ENCODE measurements at regions not wholly inside any gene's neighbourhood (a gene's known extent, or its start where the extent isn't known, plus 50 kb on each side); places are given as distances from the start of the nearest gene placed in this dataset.
A peak's percentile ranks its signal among the peaks of the same experiment; 100 is the strongest.

GRCh38 chr3:65101450-65101849 is 413.6 kb upstream of the ADAMTS9 start (continued):
- TF ChIP-seq, protein P1, sequence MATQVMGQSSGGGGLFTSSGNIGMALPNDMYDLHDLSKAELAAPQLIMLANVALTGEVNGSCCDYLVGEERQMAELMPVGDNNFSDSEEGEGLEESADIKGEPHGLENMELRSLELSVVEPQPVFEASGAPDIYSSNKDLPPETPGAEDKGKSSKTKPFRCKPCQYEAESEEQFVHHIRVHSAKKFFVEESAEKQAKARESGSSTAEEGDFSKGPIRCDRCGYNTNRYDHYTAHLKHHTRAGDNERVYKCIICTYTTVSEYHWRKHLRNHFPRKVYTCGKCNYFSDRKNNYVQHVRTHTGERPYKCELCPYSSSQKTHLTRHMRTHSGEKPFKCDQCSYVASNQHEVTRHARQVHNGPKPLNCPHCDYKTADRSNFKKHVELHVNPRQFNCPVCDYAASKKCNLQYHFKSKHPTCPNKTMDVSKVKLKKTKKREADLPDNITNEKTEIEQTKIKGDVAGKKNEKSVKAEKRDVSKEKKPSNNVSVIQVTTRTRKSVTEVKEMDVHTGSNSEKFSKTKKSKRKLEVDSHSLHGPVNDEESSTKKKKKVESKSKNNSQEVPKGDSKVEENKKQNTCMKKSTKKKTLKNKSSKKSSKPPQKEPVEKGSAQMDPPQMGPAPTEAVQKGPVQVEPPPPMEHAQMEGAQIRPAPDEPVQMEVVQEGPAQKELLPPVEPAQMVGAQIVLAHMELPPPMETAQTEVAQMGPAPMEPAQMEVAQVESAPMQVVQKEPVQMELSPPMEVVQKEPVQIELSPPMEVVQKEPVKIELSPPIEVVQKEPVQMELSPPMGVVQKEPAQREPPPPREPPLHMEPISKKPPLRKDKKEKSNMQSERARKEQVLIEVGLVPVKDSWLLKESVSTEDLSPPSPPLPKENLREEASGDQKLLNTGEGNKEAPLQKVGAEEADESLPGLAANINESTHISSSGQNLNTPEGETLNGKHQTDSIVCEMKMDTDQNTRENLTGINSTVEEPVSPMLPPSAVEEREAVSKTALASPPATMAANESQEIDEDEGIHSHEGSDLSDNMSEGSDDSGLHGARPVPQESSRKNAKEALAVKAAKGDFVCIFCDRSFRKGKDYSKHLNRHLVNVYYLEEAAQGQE (IDR thresholded peaks at IDR 0.05; ENCODE audit: unreplicated experiment) = no peak
- TF ChIP-seq NANOG (IDR thresholded peaks at IDR 0.05; ENCODE audit: borderline replicate concordance) = no peak

DNA sequence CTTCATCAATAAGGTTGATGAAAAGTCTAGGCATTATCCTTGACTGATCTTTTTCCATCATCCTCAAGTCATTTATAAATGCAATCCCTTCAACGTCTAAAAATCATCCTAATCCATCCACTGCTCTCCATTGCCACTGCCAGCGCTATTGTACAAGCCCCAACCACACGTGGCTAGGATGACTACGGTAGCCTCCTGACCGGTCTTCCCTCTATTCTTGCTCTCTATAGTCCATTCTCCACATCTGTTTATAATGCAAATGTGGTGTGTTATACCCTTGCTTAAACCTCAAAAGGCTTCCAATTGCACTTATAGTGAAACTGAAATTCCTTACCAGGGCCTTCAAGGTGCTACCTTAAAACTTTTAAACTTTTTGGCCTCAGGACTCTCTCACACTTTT is 410.6 kb upstream of the ADAMTS9 start:
- Histone ChIP-seq H3K9me2 (ENCODE audit: insufficient read depth) (no peaks in the 10 kb centered on the region), H3K4me3 (no peak overlapping the region), H3K27ac (ENCODE audit: low read depth) (no peak overlapping the region), H4K20me1 (replicated peaks; ENCODE audit: insufficient read depth) (no peaks in the 10 kb centered on the region), H3K4me2 (no peak overlapping the region), H3K36me3 (ENCODE audit: insufficient read depth) (no peaks in the 10 kb centered on the region), H3K27me3 (ENCODE audit: insufficient read depth) (no peaks in the 10 kb centered on the region), H3K4me1 (ENCODE audit: insufficient read depth) (no peaks in the 10 kb centered on the region), H2AFZ (no peak overlapping the region), H3F3A (replicated peaks; ENCODE audit: low read depth) (no peaks in the 10 kb centered on the region), H3K79me2 (replicated peaks; ENCODE audit: insufficient read depth) (no peaks in the 10 kb centered on the region)
- Mint-ChIP-seq H3K36me3 (ENCODE audit: low read depth) (no peaks in the 10 kb centered on the region), H3K9me3 (peaks cover 2% of the 10 kb centered on the region; the same call in 1 of the 3 replicates), H3K4me3 (no peak overlapping the region), H3K27ac (no peak overlapping the region), H3K27me3 (ENCODE audit: insufficient read depth, low read depth, poor library complexity) (no peaks in the 10 kb centered on the region), H3K4me1 (peaks cover 17% of the 10 kb centered on the region)
- TF ChIP-seq, protein P2, sequence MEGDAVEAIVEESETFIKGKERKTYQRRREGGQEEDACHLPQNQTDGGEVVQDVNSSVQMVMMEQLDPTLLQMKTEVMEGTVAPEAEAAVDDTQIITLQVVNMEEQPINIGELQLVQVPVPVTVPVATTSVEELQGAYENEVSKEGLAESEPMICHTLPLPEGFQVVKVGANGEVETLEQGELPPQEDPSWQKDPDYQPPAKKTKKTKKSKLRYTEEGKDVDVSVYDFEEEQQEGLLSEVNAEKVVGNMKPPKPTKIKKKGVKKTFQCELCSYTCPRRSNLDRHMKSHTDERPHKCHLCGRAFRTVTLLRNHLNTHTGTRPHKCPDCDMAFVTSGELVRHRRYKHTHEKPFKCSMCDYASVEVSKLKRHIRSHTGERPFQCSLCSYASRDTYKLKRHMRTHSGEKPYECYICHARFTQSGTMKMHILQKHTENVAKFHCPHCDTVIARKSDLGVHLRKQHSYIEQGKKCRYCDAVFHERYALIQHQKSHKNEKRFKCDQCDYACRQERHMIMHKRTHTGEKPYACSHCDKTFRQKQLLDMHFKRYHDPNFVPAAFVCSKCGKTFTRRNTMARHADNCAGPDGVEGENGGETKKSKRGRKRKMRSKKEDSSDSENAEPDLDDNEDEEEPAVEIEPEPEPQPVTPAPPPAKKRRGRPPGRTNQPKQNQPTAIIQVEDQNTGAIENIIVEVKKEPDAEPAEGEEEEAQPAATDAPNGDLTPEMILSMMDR (conservative IDR thresholded peaks at IDR 0.05; ENCODE audit: low read depth in 2 of 2) = peak in 1 of 2 experiments; percentile 20; a peak in 1 of 4 replicates
- TF ChIP-seq NANOG (IDR thresholded peaks at IDR 0.05; ENCODE audit: borderline replicate concordance) = no peak
- TF ChIP-seq, protein P1 (IDR thresholded peaks at IDR 0.05; ENCODE audit: unreplicated experiment) = no peak
- DNase-seq (ENCODE audit: low spot score) (peak; percentile 31), ATAC-seq (peak; percentile 92)
